Left ventricle myocardium inferior (tissue), 1 donor: ENCODE measurements at regions not wholly inside any gene's neighbourhood (a gene's known extent, or its start where the extent isn't known, plus 50 kb on each side); places are given as distances from the start of the nearest gene placed in this dataset.
"Not testable (repeated sequence)": the region's sequence is repeated elsewhere in the genome, so short reads cannot be mapped to it uniquely, and the experiment has no call there.

Experiments used
- DNase-seq: peaks from one replicate; pipeline ENCODE4 v3.0.0-alpha.2; 2020
- H3K27ac ChIP-seq: fragments of 200-600 bp; replicated peaks from 2 replicates; pipeline ENCODE4 v1.8.0; 2021
- H3K27me3 ChIP-seq: fragments of 200-600 bp; 2 replicates; pipeline ENCODE4 v1.8.0; 2021; ENCODE audit warnings: low read depth
- H3K36me3 ChIP-seq: fragments of 200-600 bp; 2 replicates; pipeline ENCODE4 v1.8.0; 2021
- H3K4me1 ChIP-seq: fragments of 200-600 bp; 2 replicates; pipeline ENCODE4 v1.8.0; 2021
- H3K4me3 ChIP-seq: fragments of 200-600 bp; 2 replicates; pipeline ENCODE4 v1.8.0; 2021; ENCODE audit warnings: mild to moderate bottlenecking, moderate library complexity
- H3K9me3 ChIP-seq: fragments of 200-600 bp; replicated peaks from 2 replicates; pipeline ENCODE4 v1.8.0; 2021
- intact Hi-C: fragments of 100-400 bp; cut with micrococcal nuclease; formaldehyde crosslinking; loops from one replicate; pipeline ENCODE4 v1.11.0; 2022
- TF ChIP-seq, protein P1 (sequence below): fragments of 200-600 bp; IDR thresholded peaks from 2 replicates; pipeline ENCODE4 v1.8.0; 2021; ENCODE audit warnings: antibody characterized with exemption, mild to moderate bottlenecking, borderline replicate concordance
- donor health status: DM: no; HTN: yes; CAD: no; lungs with severe emphysema.

DNA sequence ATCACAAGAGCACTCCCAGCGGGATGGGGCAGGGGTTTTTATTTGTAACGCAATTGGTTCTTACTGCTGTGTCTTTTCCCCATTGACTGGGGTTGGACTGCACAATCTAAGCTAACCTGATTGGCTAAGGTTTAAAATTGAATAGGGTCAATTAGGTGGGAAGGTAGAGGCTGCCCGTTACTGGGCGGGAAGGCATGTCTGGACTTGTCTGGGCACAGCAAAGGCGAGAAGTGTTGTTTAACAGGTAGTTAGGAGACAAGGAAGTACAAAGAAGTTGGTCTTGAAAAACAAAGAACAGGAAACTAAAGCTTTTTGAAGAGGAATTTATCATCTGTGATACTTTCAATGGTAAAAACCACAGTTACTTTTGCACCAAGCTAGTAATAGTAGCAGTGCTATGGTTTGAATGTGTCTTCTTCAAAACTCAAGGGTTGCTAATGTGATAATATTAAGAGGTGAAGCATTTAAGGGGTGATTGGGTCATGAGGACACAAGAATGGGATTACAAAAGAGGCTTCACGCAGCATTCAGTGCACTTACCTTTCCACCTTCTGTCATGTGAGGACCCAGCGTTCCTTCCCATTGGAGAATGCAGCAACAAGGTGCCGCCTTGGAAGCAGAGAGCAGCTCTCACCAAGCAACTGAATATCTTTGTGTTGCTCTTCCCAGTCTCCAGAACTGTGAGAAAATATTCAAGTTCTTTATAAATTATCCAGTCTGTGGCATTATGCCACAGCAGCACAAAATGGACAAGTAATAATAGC, 875.5 kb upstream of the SORCS1 start:
- Histone ChIP-seq H3K4me1 (no peaks in the 10 kb centered on the region), H3K36me3 (no peaks in the 10 kb centered on the region), H3K27me3 (no peaks in the 10 kb centered on the region), H3K27ac (no peak overlapping the region), H3K4me3 (no peak overlapping the region), H3K9me3 (no peaks in the 10 kb centered on the region)
- DNase-seq, result no peak
- intact Hi-C loops, result no loop called here
- TF ChIP-seq, protein P1, sequence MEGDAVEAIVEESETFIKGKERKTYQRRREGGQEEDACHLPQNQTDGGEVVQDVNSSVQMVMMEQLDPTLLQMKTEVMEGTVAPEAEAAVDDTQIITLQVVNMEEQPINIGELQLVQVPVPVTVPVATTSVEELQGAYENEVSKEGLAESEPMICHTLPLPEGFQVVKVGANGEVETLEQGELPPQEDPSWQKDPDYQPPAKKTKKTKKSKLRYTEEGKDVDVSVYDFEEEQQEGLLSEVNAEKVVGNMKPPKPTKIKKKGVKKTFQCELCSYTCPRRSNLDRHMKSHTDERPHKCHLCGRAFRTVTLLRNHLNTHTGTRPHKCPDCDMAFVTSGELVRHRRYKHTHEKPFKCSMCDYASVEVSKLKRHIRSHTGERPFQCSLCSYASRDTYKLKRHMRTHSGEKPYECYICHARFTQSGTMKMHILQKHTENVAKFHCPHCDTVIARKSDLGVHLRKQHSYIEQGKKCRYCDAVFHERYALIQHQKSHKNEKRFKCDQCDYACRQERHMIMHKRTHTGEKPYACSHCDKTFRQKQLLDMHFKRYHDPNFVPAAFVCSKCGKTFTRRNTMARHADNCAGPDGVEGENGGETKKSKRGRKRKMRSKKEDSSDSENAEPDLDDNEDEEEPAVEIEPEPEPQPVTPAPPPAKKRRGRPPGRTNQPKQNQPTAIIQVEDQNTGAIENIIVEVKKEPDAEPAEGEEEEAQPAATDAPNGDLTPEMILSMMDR, result no peak

DNA sequence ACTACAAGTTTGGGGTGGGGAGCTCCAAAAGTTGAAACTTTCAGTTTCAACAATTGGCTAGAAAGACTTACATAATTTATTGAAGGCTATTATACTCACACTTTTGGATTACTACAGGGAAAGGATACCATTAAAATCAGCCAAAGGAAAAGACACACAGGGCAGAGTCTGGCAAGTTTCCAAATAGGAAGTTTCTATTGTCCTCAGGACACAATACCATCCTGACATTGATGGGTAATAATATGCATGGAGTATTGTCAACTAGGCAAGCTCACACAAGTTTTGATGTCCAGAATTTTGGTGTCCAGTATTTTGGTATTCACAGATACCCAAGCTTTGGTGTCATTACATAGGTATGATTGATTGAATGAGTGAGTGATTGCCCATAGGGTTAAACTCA, 872.6 kb upstream of the SORCS1 start:
- TF ChIP-seq, protein P1, result no peak
- DNase-seq, result no peak
- intact Hi-C loops, result no loop called here
- H3K36me3 ChIP-seq, result no peaks in the 10 kb centered on the region
- H3K27ac ChIP-seq, result no peak overlapping the region
- H3K4me1 ChIP-seq, result no peaks in the 10 kb centered on the region
- no peaks in the 10 kb centered on the region for H3K27me3 ChIP-seq
- H3K4me3 ChIP-seq, result no peak overlapping the region
- no peaks in the 10 kb centered on the region for H3K9me3 ChIP-seq

DNA sequence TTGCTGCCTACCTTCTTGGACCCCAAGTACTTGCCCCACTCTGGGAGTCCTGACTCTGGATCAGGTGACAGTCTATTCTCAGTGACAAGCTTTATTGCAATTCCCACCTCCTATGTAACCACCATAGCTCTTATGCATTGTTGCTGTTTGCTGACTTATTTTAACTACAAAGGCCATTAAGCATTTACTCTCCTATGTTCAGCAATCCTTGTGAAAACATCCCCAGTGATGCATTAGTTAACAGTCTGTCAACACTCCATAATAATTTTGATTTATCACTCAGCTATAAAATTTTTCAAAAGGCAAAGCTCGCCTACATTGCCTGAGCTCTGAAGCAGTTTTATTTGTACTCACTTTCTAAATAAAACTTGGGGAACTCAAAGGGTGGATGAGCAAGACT, 871.8 kb upstream of the SORCS1 start:
- Histone ChIP-seq H3K9me3 (no peaks in the 10 kb centered on the region), H3K4me1 (no peaks in the 10 kb centered on the region), H3K27ac (no peak overlapping the region), H3K36me3 (no peaks in the 10 kb centered on the region), H3K4me3 (no peak overlapping the region), H3K27me3 (no peaks in the 10 kb centered on the region)
- intact Hi-C loops, result no loop called here
- TF ChIP-seq, protein P1, result no peak
- no peak for DNase-seq

DNA sequence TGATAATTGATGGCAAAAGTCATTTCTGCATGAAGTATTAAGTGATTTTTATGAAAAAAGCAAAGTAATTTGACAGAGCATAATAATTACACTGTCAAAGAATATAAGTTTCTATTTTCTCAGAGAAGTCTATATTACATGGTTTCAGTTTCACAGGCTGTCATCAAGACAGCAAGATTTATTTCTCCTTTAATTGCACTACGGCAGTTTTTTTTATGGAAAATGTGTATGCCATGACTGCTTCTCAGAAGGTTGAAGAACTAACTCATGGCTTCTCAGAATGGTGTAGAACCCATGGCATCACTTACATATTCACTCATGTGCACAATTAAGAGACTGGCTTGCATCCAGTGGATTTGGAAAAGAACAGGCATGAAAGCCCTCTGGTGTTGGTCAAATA, 870.3 kb upstream of the SORCS1 start:
- no peak overlapping the region for H3K4me3 ChIP-seq
- no peaks in the 10 kb centered on the region for H3K9me3 ChIP-seq
- no peak overlapping the region for H3K27ac ChIP-seq
- intact Hi-C loops, result no loop called here
- H3K27me3 ChIP-seq, result no peaks in the 10 kb centered on the region
- DNase-seq, result no peak
- no peaks in the 10 kb centered on the region for H3K4me1 ChIP-seq
- H3K36me3 ChIP-seq, result no peaks in the 10 kb centered on the region
- TF ChIP-seq, protein P1, result no peak

DNA sequence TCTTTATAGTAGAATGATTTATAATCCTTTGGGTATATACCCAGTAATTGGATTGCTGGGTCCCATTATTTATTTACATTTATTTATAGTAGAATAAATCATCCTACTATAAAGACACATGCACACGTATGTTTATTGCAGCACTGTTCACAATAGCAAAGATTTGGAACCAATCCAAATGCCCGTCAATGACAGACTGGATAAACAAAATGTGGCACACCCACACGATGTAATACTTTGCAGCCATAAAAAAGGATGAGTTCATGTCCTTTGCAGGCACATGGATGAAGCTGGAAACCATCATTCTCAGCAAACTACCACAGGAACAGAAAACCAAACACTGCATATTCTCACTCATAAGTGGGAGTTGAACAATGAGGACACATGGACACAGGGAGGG, 869.0 kb upstream of the SORCS1 start:
- intact Hi-C loops, H3K4me3 ChIP-seq, DNase-seq: not testable (repeated sequence)

DNA sequence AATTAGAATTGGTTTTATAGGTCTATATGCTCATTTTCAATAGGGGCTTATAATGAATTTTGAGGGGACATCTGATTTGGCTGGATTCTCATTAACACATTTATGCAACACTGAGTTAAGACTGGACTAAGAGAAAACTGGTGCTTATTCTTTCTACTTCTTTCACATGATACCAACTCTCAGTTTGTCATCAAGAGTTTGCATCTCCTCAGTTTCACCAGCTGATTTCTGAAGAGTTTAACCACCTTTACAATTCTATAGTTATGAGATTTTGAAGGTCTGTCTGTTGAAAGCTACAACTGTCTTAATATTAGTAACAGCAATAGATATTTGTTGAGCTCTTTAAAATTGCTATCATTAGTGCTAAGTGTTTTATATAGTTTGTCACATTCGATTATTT, 867.0 kb upstream of the SORCS1 start:
- DNase-seq, result no peak
- peaks cover 21% of the 10 kb centered on the region for H3K9me3 ChIP-seq
- no peaks in the 10 kb centered on the region for H3K4me1 ChIP-seq
- H3K36me3 ChIP-seq, result no peaks in the 10 kb centered on the region
- no peak overlapping the region for H3K27ac ChIP-seq
- TF ChIP-seq, protein P1, result no peak
- intact Hi-C loops, result no loop called here
- H3K4me3 ChIP-seq, result no peak overlapping the region
- no peaks in the 10 kb centered on the region for H3K27me3 ChIP-seq

More for the DNA sequence above, 869.0 kb upstream of the SORCS1 start:
- H3K36me3 ChIP-seq, H3K27ac ChIP-seq, H3K9me3 ChIP-seq, H3K4me1 ChIP-seq, H3K27me3 ChIP-seq: not testable (repeated sequence)
